ENCODE measurements at regions not wholly inside any gene's neighbourhood (a gene's known extent, or its start where the extent isn't known, plus 50 kb on each side); places are given as distances from the start of the nearest gene placed in this dataset.
"Not testable (repeated sequence)": the region's sequence is repeated elsewhere in the genome, so short reads cannot be mapped to it uniquely, and the experiment has no call there.

DNA sequence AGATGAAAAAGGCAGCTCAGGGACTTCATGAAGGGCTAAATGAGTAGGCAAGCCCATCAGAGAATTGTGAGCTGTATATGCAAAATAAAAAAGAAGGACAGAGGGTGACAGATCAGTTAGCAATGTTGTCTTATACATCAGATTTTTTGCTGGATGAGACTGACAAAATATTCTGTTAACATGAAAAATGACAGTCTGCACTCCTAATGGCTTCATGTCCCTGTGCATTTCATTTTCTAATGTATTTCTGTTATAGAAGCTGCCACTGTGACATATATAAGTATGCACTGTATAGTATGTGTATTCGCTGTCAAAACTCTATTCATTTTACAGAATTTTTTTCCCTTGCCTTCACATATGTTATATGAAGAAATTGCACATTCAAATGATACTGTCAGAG, 559.5 kb downstream of the DMRTA1 start:
- no peak for DNase-seq

DNA sequence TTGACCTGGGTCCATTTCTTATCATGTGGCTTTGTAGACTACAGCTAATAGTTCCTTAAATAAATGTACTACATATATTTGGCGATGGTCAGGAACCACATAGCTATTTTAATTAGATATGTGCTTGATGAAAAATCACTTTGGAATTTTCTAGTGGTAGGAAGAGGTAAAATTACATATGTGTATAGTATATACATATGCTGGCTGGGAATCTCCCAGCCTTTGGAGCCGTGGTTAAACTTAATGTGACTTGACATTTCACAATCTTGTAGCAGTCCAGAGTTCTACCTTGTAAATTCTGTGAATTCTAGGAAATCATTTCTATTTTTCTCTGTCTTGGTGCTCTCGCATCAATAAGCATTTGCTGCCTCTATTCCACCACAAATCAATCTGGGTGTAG, 565.0 kb downstream of the DMRTA1 start:
- no peak for DNase-seq

DNA sequence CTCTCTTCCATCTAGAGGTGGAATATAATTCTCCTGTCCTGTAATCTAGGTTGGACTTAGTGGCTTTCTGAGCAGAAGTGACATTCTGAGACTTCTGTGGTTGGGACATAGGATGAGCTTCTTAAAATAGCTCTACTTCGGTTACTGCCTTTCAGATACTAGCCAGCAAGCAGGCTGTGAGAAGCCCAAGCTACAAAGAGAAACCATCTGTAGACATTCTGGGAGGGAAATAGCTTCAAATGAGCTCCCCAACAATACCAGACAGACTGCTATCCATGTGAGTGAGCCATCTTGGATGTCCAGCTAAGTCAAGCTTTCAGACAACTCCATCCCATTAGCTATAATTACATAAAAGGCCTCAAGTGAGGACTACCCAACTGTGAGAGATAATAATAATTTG, 568.9 kb downstream of the DMRTA1 start:
- no peak for DNase-seq

DNA sequence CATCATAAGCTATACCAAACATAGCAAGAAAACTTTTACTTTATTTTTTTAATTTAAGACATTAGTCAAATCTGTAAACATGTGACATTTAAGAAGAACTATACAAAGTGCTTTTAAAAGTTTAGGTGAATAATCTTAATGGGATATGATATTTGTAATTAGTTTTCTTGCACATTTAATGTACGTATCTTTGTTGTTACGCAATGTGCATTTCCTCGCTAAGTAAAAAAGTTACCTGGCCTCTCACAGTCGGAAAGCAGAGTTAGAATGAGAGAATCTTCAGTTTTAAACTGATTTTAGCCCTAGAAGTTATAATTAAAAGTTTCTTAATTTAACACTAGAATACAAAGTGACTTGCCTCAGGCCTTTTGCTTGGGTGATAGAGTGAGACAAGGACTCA, 589.8 kb downstream of the DMRTA1 start:
- no peak for DNase-seq

DNA sequence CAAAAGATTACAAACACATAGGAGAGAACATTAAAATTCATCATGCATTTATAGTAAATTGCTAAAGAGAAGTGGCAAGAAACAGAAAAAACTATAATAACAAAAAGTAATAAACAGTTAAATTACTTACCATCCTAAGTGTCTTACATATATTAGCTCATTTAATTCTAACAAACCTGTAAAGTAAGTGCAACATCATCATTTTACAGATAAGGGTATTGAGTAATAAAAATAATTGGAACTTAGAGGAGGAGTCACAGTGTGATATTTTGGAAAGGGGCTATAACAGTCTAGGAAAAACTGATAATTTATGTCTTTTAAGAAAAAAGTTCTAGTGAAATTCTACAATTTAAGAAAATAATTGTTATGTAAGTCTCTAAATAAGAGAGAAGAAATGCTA, 592.8 kb downstream of the DMRTA1 start:
- no peak for DNase-seq

DNA sequence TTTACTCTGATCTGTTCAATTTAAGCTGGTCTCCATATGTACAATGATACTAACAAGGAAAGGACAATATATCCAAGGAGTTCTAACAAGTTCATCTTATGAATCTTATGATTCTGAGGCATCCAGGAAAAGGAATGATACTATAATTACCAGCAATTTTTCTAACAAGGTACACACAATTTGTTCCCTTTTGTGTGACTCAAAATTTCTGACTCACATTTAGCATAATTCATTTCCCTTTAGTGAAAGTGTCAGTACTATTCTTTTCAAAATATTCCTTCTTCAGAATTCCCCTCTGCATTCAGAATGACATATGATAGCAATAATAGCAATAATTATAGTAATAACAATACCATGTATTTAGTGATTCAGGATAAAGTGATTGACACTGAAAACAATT, 594.8 kb downstream of the DMRTA1 start:
- no peak for DNase-seq

DNA sequence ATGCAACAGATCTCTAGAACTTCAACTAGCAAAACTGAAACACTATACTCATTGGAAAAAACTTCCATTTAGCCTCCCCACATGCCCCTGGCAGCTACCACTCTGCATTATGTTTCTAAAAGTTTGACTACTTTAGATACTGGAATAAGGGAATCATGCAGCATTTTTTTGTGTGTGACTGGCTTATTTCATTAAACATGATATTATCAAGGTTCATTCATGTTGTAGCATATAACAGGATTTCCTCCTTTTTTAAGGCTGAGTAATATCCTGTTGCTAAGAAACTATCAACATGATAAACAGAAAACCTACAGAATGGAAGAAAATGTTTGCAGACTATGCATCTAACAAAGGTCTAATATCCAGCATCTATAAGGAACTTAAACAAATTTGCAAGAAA, 597.9 kb downstream of the DMRTA1 start:
- DNase-seq, result no peak

DNA sequence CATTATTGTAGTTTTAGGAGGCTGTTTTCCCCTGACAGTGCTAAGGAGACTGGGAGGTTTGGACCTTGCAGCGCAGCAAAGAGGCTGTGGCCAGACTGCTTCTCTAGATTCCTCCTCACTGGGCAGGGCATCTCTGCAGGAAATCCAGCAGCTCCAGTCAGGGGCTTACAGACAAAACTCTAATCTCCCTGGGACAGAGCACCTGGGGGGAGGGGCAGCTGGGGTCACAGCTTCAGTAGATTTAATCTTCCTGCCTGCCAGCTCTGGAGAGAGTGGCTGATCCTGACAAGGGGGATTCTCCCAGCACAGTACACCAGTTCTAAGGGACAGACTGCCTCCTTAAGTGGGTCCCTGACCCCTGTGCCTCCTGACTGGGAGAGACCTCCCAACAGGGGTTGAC, 599.4 kb downstream of the DMRTA1 start:
- not testable (repeated sequence) for DNase-seq

DNA sequence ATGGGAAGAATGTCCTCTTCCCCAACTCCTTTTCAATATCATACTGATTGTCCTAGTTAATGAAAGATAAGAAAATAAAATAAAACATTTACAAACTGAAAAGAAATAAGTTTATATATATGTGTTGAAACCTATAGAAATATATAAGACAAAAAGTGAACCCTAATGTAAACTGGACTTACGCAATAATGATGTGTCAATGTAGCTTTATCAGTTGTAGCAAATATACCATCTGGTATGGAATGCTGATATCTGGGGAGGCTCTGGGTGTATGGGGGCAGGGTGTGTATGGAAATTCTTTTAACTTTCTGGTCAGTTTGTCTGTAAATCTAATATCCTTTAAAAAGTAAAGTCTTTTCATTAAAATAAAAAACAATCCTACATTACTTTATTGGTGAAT, 603.9 kb downstream of the DMRTA1 start:
- DNase-seq, result no peak

DNA sequence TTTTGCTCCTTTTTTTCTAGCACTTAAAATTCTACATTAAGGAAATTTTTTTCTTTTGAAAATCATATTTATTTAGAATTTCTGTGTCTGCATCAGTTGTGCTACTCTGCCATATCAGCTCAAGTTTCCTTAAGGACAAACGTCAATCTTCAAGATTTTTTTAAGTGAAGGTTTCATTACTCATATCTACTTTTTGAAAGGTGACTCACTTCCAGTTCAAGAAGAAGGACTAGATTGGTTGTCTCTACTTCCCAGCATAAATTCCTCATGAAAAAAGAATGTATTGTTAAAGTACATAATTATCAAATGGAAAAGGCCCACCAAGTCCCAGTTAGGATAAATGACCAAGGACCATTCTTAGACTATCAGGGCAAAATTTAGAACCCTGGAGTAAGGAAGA, 626.5 kb downstream of the DMRTA1 start:
- DNase-seq, result no peak

DNA sequence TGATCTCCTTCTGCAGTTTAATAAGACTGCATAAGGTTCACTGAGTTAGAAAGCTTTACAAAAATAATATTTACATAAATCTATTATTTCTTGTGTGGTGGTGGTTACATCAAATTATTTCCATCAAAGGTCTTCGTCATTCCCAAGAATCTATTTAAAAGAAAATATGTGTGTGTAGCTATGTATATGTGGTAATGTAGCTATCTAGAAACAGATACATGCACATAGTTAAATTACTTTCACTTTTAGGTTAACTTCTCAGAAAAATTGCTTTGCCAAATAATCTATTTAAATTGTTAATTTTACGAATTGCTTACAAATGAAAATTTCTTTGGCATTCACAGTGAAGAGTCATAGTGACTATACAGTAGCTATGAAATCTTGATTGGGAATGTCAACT, 633.2 kb downstream of the DMRTA1 start:
- no peak for DNase-seq

DNA sequence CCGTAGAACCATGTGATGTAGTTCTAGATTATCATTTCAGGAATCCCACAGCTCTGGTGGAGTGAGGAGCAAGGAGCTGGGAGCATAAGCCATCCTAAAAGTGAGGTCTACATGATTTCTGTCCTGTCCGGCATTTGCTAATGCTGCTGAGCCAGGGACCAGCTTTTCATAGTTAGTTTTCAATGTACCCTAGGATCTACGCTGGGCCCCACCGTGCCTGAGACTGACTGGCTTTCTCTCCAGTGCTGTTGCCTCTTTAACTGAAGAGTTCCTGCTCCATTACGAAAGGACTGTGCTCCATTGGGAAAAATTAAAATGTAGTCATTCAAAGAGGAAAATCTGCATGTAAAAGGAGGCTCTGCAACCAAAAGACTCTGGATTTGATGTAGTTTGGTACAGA, 634.8 kb downstream of the DMRTA1 start:
- no peak for DNase-seq

DNA sequence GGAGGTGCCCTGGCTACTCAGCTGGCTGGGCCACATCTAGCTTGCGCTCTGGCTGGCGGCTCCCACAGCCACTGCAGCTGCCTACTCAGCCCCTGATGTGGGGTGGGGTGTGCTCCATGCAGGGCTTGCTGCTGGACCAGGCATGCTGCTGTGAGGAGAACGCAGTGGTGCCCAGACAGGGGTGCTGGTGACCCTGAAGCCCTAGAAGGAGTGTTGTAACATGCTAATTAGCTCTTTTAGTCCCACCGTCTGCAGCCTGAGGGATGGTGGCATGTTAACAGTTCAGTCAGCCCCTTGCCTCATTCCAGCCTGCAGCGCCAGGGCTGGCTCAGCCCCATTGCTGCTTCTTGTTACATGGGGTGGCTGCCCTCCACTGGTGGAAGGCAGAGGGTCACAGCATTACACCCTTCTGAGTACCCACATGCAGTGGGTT, 642.3 kb downstream of the DMRTA1 start:
- no peak for DNase-seq

DNA sequence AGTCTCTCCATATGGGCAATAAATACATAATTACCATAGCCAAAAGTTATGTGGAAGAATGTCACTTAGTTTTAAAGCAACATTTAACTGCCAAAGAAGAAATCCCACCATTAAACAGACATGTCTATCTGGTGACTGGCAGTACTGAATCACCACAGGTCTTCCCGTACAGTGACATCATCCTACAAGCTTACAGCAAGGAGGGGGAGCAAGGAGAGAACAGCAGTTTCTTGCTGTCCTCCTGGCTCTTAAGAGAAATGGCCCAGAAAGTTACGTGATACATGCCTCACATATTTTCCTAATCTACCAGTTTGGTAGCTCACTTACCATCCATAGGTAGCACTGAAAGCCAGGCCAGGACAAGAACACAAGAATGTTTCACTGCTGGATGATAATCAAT, 671.0 kb downstream of the DMRTA1 start:
- no peak for DNase-seq

DNA sequence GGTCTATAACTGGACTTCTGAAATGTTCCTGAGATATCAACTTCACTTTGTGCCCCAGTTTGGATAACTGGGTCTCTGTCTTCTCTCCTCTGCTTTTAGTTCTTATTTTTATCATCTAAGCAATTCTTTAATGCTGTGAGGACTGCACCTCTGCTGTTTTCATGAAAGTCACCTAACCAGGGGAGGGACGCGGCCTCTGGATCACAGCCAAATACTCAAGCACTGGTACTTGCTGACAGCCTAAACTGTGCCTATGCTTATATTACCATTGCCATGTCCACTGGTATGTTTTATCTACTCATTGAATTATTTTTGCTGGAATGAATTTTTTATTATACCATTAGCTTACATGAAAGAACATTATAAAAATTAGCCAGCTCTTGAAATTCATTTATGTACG, 674.0 kb downstream of the DMRTA1 start:
- no peak for DNase-seq

DNA sequence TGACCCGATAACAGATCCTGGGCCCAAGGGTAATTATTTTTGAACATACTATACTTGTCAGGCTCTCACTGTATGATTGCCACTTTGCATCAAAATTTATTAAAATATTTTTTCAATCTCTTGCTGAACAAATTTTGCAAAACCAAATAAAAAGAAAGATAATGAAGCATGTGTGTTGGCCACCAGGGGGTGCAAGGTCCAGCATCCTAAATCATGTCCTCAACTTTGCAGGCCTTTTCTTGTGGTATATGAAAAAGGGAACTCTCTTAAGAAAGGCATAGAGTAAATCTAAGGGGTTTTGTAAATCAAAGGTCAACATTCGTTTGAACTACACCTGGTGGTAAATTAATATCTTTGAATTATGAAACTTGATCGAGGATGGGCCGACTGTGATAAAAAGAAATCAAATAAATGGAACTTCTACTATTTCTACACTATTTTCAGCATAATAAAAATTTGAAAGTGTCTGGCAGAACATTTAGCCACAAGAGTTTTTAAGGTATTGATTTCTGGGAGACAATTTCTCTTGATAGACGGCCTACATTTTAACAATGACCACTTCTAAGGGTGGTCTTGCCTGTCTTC, 676.5 kb downstream of the DMRTA1 start:
- peak; percentile 7 for DNase-seq

DNA sequence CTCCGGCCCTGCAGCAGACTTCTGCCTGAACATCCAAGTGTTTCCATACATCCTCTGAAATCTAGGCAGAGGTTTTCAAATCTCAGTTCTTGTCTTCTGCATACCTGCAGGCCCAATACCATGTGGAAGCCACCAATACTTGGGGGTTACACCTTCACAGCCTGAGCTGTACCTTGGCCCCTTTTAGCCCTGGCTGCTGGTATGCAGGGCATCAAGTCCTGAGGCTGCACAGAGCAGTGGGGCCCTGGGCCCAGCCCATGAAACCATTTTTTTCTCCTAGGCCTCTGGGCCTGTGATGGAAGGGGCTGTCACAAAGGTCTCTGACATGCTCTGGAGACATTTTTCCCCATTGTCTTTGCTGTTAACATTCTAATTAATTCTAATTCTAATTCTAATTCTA, 680.6 kb downstream of the ELAVL2 start:
- no peak for DNase-seq

DNA sequence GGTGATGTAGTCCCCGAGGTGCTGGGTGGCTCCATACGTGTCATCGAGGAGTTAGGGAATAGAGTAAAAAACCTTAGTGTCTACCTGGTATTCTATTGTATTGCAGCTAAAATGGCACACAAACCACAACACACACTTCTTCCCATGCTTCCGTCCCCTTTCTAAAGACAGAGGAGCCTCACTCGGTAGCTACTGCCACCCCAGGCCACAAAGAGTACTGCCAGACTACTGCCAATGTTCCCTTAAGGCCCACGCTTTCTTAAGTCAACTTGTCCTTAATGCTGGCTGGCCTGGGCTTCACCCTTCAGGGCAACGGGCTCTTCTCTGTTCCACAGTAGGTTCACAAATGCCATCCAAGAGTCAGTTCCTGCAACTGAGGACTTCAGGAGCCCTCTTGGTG, 673.0 kb downstream of the ELAVL2 start:
- no peak for DNase-seq

DNA sequence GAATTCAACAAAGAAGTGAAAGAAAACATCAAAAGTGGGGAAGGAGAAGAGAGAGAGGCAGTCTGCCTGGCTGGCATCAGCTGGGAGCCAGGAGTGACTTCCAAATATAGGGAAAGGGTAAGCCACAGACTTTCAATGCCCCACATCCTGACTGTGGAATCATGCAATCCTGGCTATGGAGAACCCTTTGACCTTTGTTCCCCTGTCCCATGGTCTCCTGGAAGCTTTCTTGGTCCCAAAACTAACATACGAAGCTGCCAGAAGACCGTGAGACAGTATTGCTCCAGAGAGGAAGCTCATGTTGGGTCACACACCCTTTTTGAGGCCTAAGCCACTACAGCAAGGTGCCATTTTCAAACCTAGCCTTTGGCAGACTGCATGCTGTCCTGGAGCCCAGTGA, 665.5 kb downstream of the ELAVL2 start:
- no peak for DNase-seq

DNA sequence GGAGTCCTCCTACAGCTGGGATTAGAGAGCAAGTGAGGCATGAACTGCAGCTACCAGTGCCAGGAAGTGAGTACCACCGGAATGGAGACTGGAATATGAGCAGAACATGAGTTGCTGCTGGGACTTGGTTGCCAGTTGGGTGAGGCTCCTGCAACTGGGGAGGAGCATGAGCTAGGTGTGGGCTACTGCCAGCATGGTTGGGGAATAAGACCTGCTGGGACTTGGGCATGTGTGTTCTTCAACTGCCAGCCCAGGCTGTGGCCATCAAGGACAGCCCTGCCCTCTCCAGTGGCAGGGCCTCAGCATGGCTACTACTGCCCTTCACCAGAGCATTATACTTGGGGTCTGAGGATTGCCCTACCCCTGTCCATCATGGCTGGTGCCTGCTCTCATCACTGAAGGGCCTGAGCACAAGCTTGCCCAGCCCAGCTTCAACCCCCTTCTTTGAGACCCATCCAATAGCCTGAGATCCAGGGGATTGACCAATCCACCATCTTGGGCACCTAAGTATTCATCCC, 665.0 kb downstream of the ELAVL2 start:
- DNase-seq, result no peak

DNA sequence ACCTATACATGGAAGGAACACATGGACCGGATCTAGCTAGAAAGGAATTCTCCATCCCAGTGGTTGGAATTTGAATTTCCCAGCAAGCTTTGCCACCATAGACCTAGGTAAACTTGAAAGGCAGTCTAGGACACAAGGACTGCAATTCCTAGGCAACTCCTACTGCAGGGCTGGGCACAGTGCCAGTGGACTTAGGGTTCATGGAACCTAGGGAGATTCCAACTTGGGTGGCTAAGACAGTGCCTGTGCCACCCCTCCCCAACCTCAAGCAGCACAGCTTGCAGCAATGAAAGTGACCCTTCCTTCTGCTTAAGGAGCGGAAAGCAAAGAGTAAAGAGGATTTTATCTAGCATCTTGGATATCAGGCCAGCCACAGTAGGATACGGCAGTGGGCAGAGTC, 663.3 kb downstream of the ELAVL2 start:
- DNase-seq, result no peak

DNA sequence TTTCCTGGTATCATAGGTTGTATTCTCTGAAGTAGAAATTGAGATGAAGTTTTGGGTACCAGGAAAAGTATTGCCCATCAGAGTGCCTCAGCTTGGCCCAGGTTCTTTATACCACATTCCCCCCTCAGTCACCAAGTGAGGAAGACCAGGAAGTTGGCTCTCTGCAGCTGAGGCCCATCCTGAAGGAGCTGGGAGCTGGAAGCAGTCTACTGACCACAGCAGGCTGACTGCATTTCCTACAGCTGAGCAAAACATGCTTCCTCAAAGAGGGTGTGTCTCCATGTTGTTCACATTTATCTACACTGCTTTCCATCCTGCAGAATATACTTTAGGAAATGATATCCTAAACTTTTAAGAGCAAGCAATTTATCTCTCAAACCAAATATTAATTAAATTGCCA, 654.6 kb downstream of the ELAVL2 start:
- no peak for DNase-seq

DNA sequence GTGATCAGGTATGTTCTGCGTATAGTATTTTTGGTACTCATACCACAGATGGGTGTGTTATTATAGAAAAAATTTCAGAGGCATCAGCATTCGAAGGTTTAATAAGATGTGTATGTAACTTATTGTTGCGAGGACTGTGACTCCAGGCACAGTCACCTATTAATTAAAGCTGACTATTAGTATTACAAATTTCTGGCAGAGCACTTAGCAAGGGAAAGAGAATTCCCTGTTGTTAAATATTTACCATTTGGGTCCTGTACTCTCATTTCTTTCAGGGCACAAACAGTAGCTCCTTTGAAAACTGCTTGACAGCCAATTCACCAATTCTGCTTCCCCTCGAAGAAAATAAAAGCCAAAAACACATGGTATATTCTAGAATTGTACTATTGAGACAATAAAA, 653.8 kb downstream of the ELAVL2 start:
- no peak for DNase-seq

DNA sequence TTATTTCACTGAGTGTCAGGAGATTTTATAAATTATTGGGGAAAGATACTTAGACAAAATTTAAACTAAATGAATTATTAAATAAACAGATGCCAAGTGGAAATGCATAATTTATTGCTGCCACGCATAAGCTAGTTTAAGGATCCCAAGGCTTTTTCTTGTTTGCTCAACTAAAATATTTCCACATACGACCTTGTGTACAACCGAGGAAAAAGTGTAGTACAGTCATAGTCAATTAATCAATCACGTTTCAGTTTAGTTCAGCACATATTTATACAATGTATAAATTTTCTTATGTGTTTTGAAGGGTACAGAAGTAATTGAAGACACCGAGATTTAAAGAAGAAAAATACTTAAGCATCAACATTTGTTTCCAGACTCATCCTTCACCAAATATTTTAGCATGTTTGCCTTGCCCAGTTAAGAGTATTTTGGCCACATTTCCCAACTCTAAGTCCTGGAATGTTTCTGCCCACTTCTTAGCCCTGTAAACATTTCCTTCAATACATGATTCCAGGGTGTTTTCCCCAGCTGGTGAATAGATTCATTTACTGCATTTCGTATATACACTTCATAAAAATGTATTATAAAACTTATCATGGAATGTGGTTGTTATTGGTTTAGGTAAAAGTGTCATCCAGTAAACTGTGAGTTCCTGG, 652.9 kb downstream of the ELAVL2 start:
- DNase-seq, result no peak

DNA sequence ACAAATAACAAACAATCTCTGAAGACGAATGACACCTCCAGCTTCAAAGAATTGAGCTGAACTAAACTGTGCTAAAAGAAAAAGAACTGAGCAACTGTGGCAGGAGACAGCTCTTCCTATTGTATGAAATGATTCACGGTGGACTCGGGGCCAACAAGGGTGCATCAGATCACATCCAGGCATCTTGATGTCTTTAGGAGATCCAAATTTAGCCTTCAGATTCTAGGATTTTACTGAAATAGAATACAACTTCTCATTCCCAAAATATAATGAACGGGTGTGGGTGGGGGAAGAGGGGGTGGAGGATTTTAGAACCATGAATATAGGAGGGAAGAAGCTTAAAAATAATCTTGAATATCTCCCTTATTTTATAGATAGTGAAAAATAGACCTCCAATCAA, 631.8 kb downstream of the ELAVL2 start:
- no peak for DNase-seq
